HG02943 (cell line): ENCODE measurements at regions not wholly inside any gene's neighbourhood (a gene's known extent, or its start where the extent isn't known, plus 50 kb on each side); places are given as distances from the start of the nearest gene placed in this dataset.

ENCODE experiments used
- ATAC-seq: cut with Tn5 transposase; IDR thresholded peaks from one replicate; pipeline ENCODE4 v1.9.1; 2021; ENCODE audit warnings: mild to moderate bottlenecking, low read depth, moderate library complexity; ENCODE audit not compliant: unreplicated experiment

DNA sequence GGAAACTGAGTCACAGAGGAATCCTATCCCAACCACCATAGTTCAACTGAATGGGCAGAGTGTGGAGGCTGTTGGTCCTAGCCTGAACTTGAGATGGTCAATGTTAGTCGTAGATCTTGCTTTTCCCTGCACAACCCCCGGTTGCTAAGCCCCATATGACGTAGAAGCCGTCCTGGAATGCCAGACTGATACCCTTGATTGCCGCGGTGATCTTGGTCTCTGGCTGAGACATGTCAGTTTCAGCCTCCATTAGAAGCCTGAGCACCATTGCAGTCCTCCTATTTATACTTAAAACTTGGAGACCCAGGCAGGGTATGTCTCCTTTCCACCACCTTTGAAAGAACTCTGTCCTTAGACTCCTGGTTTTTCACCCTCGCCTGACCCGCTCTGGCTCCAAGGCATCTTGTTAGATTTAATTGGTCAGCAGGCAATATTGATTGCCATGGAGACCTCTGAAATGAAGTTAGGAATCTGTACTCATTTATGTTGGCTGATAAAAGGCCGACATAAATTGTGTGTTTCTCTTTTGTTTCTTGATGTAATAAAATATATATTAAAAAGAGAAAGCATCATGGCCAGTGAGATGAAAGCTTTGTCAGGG lies 53.4 kb downstream of the RPLP1 start:
- no peak for ATAC-seq

DNA sequence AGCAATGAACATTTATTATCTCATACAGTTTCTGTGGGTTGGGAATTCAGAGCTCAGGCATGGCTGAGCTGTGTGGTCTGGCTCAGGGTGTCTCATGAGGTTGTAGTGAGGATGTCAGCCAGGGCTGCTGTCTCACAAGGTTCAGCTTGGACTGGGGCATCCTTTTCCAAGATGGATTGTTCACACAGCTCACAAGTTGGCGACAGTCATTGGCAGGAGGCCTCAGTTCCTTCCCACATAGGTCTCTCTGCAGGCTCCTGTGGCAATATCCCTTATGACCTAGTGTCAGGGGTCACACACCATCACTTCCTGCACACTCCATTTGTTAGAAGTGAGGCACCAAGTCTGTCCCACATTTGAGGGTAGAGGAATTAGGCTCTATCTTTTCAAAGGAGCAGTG lies 56.0 kb downstream of the RPLP1 start:
- no peak for ATAC-seq

- no peak for ATAC-seq
Measured at GRCh38 chr15:69509131-69509530, 56.5 kb downstream of the RPLP1 start.

DNA sequence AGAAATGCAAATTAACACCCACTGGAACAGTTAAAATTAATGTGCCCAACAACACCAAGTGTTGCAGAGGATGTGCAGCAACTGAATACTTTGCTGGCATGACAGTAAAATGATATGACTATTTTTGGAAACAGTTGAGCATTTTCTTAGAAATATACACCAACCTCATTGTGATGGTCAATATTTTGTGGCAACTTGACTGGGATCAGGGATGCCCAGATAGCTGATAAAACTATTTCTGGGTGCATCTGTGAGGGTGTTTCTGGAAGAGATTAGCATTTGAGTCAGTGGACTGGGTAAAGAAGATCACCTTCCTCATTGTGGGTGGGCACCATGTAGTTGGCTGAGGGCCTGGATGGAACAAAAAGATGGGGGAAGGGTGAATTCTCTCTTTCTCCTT lies 57.9 kb downstream of the RPLP1 start:
- ATAC-seq = no peak

DNA sequence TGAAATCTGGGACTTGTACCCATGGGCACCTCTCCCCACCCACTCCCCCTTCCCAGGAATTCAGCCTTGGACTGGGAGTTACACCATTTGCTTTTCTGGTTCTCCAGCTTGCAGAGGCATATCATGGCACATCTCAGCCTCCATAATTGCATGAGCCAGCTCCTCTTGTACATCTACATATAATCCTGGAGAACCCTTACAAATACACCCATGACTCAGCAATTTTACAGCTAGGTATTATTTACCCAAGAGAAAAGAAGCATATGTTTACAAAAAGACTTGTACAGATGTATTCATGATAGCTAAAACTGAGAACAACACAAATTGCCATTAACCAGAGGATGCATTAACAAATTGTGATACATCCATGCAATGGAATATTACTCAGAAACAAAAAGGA lies 58.4 kb downstream of the RPLP1 start:
- no peak for ATAC-seq

DNA sequence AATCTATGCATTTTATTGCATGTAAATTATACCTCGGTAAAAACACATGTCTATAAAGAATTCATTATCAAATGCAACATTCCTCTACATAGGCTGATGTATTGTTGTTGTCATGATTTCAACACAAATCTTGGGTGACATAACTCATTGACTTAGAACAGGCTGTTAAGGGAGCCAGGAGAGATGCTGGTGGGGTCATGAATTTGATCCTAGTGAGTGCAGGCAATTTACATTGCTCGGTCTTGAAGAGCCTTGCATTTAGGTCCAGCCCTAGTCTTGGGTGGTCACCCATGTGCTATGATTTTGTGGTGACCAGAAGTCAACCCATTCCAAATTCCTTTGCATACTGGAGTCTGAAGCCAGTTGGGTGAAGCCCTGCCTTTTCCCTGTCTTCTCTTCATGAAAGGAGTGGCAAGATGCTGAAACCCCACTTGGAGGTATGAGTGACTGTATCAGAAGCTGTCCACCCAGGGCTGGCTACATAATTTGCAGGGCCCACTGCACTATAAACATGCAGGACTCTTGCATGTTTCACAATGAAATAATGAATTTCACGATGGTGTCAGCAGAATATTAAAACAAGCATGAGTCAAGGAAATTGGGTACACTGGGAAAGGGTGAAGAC lies 59.2 kb downstream of the RPLP1 start:
- no peak for ATAC-seq

GRCh38 chr15:69513450-69513960 lies 60.9 kb downstream of the RPLP1 start:
- ATAC-seq = no peak

GRCh38 chr15:69513986-69514385 lies 61.4 kb downstream of the RPLP1 start:
- ATAC-seq = no peak

DNA sequence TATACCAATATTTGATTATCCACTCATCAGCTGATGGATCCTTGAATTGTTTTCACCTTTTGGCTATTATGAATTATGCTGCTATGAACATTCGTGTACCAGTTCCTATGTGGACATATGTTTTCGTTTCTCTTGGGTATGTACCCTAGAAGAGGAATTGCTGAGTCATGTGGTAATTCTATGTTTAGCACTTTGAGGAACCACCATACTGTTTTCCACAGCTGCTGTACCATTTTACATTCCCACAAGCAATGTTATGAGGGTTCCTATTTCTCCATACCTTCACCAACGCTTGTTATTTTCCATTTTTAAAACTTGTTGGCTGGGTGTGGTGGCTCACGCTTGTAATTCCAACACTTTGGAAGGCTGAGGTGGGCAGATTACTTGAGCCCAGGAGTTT lies 62.9 kb downstream of the RPLP1 start:
- ATAC-seq = no peak

DNA sequence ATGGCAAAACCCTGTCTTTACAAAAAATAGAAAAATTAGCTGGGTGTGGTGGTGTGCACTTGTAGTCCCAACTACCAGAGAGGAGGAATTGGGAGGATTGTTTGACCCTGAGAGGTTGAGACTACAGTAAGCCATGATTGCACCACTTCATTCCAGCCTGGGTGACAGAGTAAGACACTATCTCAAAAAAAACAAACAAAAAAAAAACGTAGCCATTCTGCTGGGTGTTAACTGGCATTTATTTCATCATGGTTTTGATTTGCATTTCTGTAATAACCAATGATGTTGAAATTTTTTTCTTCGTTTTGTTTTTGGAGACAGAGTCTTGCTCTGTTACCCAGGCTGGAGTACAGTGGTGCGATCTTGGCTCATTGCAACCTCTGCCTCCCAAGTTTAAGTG lies 63.3 kb downstream of the RPLP1 start:
- no peak for ATAC-seq

DNA sequence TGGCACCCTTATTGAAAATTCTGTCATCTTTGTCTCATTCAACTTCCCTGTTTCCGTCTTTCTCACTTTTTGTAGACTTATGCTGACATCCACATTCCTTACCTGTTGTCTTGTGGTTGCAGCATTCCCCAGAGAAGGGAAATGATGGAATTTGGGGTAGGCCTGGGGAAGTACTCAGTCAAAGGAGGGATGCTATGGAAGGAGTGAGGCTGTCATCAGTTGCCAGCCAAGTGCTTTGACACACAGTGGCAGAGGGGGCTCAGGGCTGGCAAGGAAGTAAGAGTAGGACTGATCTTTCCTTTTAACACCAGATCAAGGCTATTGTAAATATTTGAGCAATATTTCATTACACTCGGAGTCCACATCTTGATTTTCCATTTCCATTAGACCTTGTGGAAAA lies 64.4 kb downstream of the RPLP1 start:
- no peak for ATAC-seq

GRCh38 chr15:69518806-69519205 lies 66.2 kb downstream of the RPLP1 start:
- no peak for ATAC-seq

- no peak for ATAC-seq
Measured at GRCh38 chr15:69520067-69520466, 67.4 kb downstream of the RPLP1 start.

GRCh38 chr15:69522361-69522760 lies 69.7 kb downstream of the RPLP1 start:
- ATAC-seq = no peak

GRCh38 chr15:69523010-69524001 lies 70.7 kb downstream of the RPLP1 start:
- no peak for ATAC-seq

DNA sequence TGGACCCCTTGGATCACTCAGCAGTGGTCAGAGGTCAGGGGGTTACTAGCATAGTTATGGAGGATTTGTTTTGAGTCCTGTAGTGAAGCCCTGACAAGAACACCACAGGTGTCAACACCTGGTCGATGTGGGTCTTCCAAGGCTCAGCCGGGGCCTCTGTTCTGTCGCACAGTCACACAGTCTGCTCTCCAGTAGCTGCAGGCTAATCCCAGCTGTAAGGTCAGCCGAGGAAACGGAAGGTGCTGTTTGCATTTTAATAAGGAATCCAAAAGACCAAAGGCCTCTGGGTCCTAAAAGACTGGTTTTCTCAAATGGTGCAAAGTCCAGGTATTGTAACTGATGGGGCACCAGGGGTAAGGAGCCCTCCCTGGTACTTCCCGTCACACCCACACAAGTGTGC lies 71.7 kb downstream of the RPLP1 start:
- no peak for ATAC-seq

- no peak for ATAC-seq
Measured at GRCh38 chr15:69524814-69525213, 72.2 kb downstream of the RPLP1 start.

DNA sequence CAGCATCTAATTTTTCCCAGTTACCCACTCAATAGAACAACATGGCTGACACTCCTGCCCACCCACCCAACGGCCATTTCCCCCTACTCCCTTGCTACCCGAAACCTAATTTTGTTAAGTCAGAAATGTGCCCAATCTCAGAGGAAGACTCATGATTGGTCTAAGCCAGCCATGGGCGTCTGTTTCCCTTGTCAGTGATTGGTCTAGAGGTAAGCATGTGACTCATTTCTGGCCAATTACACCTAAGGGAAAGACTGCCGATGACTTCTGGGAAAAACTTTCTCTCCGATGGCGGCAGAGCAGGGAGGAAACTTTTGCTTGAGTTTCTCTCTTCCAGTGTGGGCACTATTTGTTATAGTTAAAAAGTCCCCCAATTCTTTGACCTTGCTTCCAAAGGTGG lies 72.9 kb downstream of the RPLP1 start:
- ATAC-seq = no peak

DNA sequence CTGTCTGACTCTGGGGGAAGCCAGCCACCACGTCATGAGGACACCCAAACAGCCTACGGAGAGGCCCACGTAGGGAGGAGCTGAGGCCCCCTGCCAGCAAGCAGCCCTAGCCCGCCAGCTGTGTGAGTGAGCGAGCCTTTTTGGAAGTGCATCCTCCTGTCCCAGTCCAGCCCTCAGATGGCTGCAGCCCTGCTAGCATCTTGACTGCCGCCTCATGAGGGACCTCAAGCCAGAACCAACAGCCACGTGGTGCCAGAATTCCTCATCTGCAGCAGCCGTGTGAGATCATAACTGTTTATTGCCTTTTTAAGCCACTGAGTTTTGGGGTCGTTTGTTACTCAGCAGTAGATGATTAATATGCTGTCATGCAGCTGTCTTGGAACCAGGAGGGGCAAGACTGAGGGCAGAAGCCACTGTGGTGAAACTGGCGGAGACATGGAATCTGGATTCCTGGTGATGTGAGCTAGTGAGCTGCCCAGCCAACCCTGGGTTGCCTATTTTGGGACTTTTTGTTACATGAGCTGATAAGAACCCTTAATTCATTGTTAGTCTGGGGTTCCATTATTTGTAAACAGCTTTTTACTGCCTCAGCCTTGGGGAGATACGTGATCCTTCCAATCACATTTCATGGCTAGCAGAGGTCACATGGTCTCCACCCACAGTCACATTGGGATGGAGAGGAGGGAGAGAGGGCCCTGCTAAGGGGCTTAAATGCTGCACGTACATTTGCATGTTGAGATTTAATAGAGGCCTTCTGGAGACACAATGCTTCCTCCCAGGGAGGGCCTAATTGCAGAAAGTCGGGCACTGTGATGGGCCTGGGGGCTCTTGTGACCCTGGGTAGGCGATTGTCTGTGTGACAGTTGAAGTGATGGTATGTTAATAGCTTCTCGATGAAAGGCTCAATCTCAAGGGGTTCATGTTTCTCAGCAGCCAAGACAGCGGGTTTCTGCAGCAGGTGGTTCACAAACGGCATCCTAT lies 73.8 kb downstream of the RPLP1 start:
- ATAC-seq = no peak

GRCh38 chr15:69529141-69529540 lies 76.5 kb downstream of the RPLP1 start:
- no peak for ATAC-seq
